ENCODE measurements at regions not wholly inside any gene's neighbourhood (a gene's known extent, or its start where the extent isn't known, plus 50 kb on each side); places are given as distances from the start of the nearest gene placed in this dataset.

DNA sequence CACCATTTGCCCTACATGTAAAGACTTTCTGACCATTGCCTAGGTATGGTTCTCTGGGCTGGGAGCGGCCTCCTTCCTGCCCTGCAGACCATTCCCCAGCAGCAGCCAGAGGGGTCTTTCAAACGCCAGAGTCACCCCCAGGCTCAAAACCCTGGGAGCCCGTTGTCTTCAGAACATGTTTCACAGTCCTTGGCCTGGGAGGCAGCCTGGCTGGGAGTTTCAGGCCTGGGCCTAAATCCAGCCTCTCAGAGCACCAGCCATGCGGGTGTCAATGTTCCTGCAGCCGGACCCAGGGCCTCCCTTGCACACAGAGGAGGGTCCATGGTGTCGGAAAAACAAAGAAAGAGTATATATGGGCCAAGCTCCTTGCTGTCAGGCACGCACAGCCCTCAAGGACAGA lies 145.2 kb upstream of the FOXD4L5 start:
- TF ChIP-seq, protein P1, sequence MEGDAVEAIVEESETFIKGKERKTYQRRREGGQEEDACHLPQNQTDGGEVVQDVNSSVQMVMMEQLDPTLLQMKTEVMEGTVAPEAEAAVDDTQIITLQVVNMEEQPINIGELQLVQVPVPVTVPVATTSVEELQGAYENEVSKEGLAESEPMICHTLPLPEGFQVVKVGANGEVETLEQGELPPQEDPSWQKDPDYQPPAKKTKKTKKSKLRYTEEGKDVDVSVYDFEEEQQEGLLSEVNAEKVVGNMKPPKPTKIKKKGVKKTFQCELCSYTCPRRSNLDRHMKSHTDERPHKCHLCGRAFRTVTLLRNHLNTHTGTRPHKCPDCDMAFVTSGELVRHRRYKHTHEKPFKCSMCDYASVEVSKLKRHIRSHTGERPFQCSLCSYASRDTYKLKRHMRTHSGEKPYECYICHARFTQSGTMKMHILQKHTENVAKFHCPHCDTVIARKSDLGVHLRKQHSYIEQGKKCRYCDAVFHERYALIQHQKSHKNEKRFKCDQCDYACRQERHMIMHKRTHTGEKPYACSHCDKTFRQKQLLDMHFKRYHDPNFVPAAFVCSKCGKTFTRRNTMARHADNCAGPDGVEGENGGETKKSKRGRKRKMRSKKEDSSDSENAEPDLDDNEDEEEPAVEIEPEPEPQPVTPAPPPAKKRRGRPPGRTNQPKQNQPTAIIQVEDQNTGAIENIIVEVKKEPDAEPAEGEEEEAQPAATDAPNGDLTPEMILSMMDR (IDR thresholded peaks at IDR 0.05): no peak
- TF ChIP-seq EZH2 (IDR thresholded peaks at IDR 0.05; ENCODE audit: borderline replicate concordance, insufficient read depth, low read depth, low read length, poor library complexity, severe bottlenecking): no peak

All from B cell (primary cell).